B cell (primary cell): ENCODE measurements at regions not wholly inside any gene's neighbourhood (a gene's known extent, or its start where the extent isn't known, plus 50 kb on each side); places are given as distances from the start of the nearest gene placed in this dataset.

Experiments used
- ATAC-seq: fragments of 200-7000 bp; cut with Tn5 transposase; one replicate; pipeline ENCODE4 v1.10.0; 2021; ENCODE audit warnings: low read depth, mild to moderate bottlenecking, moderate number of reproducible peaks, moderate library complexity
- CTCF ChIA-PET: fragments of 350-600 bp; sonication (Branson Sonifier 250); formaldehyde crosslinking; loops from one replicate; lab custom pipeline; 2021; ENCODE audit warnings: antibody characterized with exemption, inconsistent platforms; lab: Charles Lee
- POLR2A ChIA-PET: fragments of 350-600 bp; sonication (Branson Sonifier 250); formaldehyde crosslinking; loops from one replicate; lab custom pipeline; 2021; ENCODE audit warnings: antibody characterized with exemption; lab: Charles Lee
- DNase-seq: peaks from one replicate; pipeline ENCODE4 v3.0.0; 2013
- H2AFZ ChIP-seq: 2 replicates; pipeline ENCODE4 v1.6.1; 2012; ENCODE audit warnings: mild to moderate bottlenecking, low read depth, low read length; ENCODE audit not compliant: insufficient read depth, poor library complexity, severe bottlenecking
- H3K27ac ChIP-seq, 2 donors: 1 replicate in 1 of 2; 2 replicates in 1 of 2; pipeline ENCODE4 v1.5.1; 2012 to 2013; ENCODE audit warnings: low read length in 2 of 2, mild to moderate bottlenecking in 2 of 2, moderate library complexity in 1 of 2
- H3K27me3 ChIP-seq, 4 experiments: fragments of 200-600 bp in 1 of 4; sonication (generic) in 1 of 4; replicated peaks in 1 of 4; 1 replicate in 2 of 4; 2 replicates in 2 of 4; pipeline versions ENCODE4 v1.6.1 to v1.7.0; 2013 to 2016; ENCODE audit warnings: low read length in 3 of 4, mild to moderate bottlenecking in 2 of 4, mixed read lengths in 1 of 4, moderate library complexity in 1 of 4; ENCODE audit not compliant: insufficient read depth in 4 of 4, control insufficient read depth in 3 of 4; ENCODE audit errors: control extremely low read depth in 1 of 4
- H3K36me3 ChIP-seq, 2 experiments: replicated peaks in 1 of 2; 1 replicate in 1 of 2; 2 replicates in 1 of 2; pipeline versions ENCODE4 v1.6.1 to v1.7.1; 2013; ENCODE audit warnings: low read length in 1 of 2; ENCODE audit not compliant: insufficient read depth in 2 of 2, control insufficient read depth in 1 of 2; ENCODE audit errors: control extremely low read depth in 1 of 2, extremely low read depth in 1 of 2
- H3K4me1 ChIP-seq, 2 donors: fragments of 200-600 bp in 1 of 2; sonication (generic) in 1 of 2; 1 replicate in 1 of 2; 2 replicates in 1 of 2; pipeline versions ENCODE4 v1.5.1 to v1.6.1; 2013 to 2017; ENCODE audit warnings: low read length in 2 of 2; ENCODE audit not compliant: control insufficient read depth in 2 of 2, insufficient read depth in 2 of 2
- H3K4me2 ChIP-seq: replicated peaks from 2 replicates; pipeline ENCODE3; 2012; ENCODE audit warnings: mild to moderate bottlenecking, low read depth, low read length; ENCODE audit not compliant: poor library complexity, severe bottlenecking
- H3K4me3 ChIP-seq, 5 experiments: fragments of 200-600 bp in 1 of 5; sonication (generic) in 1 of 5; 1 replicate in 3 of 5; 2 replicates in 2 of 5; pipeline versions ENCODE4 v1.5.1 to v1.7.0; 2011 to 2016; ENCODE audit warnings: low read length in 4 of 5, mild to moderate bottlenecking in 4 of 5, low read depth in 2 of 5, control low read depth in 1 of 5, moderate library complexity in 1 of 5; ENCODE audit not compliant: insufficient read depth in 1 of 5; ENCODE audit errors: control extremely low read depth in 1 of 5, extremely low read depth in 1 of 5
- H3K79me2 ChIP-seq: fragments of 200-600 bp; sonication (generic); one replicate; pipeline ENCODE4 v1.6.0; 2016; ENCODE audit warnings: low read length; ENCODE audit not compliant: control insufficient read depth, insufficient read depth
- H3K9ac ChIP-seq: fragments of 200-600 bp; sonication (generic); 2 replicates; pipeline ENCODE4 v1.6.1; 2017; ENCODE audit warnings: mild to moderate bottlenecking, low read length, moderate library complexity
- H3K9me3 ChIP-seq, 3 donors: one replicate each; pipeline versions ENCODE4 v1.6.1 to v1.7.1; 2013; ENCODE audit warnings: low read length in 2 of 3; ENCODE audit not compliant: control insufficient read depth in 2 of 3, insufficient read depth in 1 of 3; ENCODE audit errors: control extremely low read depth in 1 of 3
- H4K20me1 ChIP-seq: 2 replicates; pipeline ENCODE4 v1.6.0; 2012; ENCODE audit warnings: mild to moderate bottlenecking, low read length; ENCODE audit not compliant: insufficient read depth, control insufficient read depth, poor library complexity, severe bottlenecking
- H3K27ac Mint-ChIP-seq: one replicate; pipeline ENCODE4 v1.8.0; 2021; ENCODE audit warnings: mixed read lengths
- H3K27me3 Mint-ChIP-seq: one replicate; pipeline ENCODE4 v1.8.0; 2021; ENCODE audit warnings: mixed read lengths
- H3K4me1 Mint-ChIP-seq: one replicate; pipeline ENCODE4 v1.8.0; 2021; ENCODE audit warnings: mixed read lengths
- H3K4me3 Mint-ChIP-seq: one replicate; pipeline ENCODE4 v1.8.0; 2021; ENCODE audit warnings: mixed read lengths
- H3K9me3 Mint-ChIP-seq: one replicate; pipeline ENCODE4 v1.8.0; 2022; ENCODE audit warnings: mixed read lengths; ENCODE audit not compliant: insufficient read depth
- EZH2 ChIP-seq: IDR thresholded peaks from 2 replicates; pipeline ENCODE4 v1.6.1; 2012; ENCODE audit warnings: borderline replicate concordance, low read depth, mild to moderate bottlenecking, moderate library complexity, low read length; ENCODE audit not compliant: insufficient read depth, poor library complexity, severe bottlenecking
- WGBS: methylation state at CpG from one replicate; pipeline ENCODE4 v1.1.5; 2013; ENCODE audit warnings: missing lambda C conversion rate; ENCODE audit not compliant: insufficient coverage; 5-methylcytosine and 5-hydroxymethylcytosine counted together
- intact Hi-C: fragments of 100-400 bp; cut with micrococcal nuclease; formaldehyde crosslinking; loops from one replicate; pipeline ENCODE4 v1.10.0; 2022
- TF ChIP-seq, protein P1 (sequence below): fragments of 200-600 bp; IDR thresholded peaks from one replicate; pipeline ENCODE4 v1.8.0; 2022; ENCODE audit warnings: antibody characterized with exemption, mild to moderate bottlenecking

- H3K27me3 ChIP-seq = peaks cover 0 to 4% (median 0%) of the 10 kb centered on the region in 4 experiments
- CTCF ChIA-PET = no interaction called here
- WGBS = 21% methylated on average over 4 of the region's 6 CpGs
- H3K36me3 ChIP-seq = no peaks in the 10 kb centered on the region
- Mint-ChIP-seq H3K4me3 (no peak overlapping the region), H3K27me3 (peaks cover 25% of the 10 kb centered on the region), H3K4me1 (peaks cover 20% of the 10 kb centered on the region), H3K9me3 (no peaks in the 10 kb centered on the region), H3K27ac (no peak overlapping the region)
- H3K9me3 ChIP-seq = no peaks in the 10 kb centered on the region
- intact Hi-C loops = no loop called here
- no peak overlapping the region for H2AFZ ChIP-seq
- no peak for DNase-seq
- no peak for TF ChIP-seq EZH2
- TF ChIP-seq, protein P1, sequence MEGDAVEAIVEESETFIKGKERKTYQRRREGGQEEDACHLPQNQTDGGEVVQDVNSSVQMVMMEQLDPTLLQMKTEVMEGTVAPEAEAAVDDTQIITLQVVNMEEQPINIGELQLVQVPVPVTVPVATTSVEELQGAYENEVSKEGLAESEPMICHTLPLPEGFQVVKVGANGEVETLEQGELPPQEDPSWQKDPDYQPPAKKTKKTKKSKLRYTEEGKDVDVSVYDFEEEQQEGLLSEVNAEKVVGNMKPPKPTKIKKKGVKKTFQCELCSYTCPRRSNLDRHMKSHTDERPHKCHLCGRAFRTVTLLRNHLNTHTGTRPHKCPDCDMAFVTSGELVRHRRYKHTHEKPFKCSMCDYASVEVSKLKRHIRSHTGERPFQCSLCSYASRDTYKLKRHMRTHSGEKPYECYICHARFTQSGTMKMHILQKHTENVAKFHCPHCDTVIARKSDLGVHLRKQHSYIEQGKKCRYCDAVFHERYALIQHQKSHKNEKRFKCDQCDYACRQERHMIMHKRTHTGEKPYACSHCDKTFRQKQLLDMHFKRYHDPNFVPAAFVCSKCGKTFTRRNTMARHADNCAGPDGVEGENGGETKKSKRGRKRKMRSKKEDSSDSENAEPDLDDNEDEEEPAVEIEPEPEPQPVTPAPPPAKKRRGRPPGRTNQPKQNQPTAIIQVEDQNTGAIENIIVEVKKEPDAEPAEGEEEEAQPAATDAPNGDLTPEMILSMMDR = no peak
- H3K79me2 ChIP-seq = no peaks in the 10 kb centered on the region
- H3K9ac ChIP-seq = no peak overlapping the region
- H3K4me2 ChIP-seq = no peak overlapping the region
- no peak overlapping the region for H3K27ac ChIP-seq
- peaks cover 10% of the 10 kb centered on the region in 2 donors for H3K4me1 ChIP-seq
- H4K20me1 ChIP-seq = no peaks in the 10 kb centered on the region
- no peak for ATAC-seq
- POLR2A ChIA-PET = no interaction called here
- no peak overlapping the region for H3K4me3 ChIP-seq
Observed at GRCh38 chr21:35504277-35504676, 455.2 kb upstream of the RUNX1 start.

DNA sequence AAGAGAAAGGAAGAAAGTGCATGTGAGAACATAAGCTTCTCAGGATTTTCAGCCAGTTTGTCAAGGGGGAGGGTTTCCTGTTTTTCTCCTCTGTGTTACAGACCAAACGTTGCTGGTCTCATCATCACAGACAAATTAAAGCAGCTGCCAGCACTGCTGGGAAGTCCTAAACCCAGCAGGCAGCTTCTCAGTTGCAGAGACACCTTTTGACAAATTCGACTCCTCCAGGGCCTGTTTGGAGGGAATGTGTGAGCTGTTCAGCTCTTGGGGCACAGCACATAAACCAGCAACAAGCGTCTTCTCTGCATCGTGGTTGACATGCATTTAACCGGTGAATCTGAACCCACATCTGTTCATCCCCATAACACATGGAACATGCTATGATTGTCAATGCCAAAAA, 454.6 kb upstream of the RUNX1 start:
- WGBS = 13% methylated on average over 3 of the region's 5 CpGs
- POLR2A ChIA-PET = no interaction called here
- H3K27me3 Mint-ChIP-seq = peaks cover 21% of the 10 kb centered on the region
- H3K9me3 Mint-ChIP-seq = no peaks in the 10 kb centered on the region
- no peak overlapping the region for H3K4me3 ChIP-seq
- no peak overlapping the region for H3K27ac Mint-ChIP-seq
- H3K4me1 ChIP-seq = peaks cover 6 to 10% of the 10 kb centered on the region in 2 donors
- H3K79me2 ChIP-seq = no peaks in the 10 kb centered on the region
- H3K9me3 ChIP-seq = no peaks in the 10 kb centered on the region
- H3K36me3 ChIP-seq = no peaks in the 10 kb centered on the region
- ATAC-seq (no peak), DNase-seq (no peak)
- peak overlapping the region; percentile 52 for H2AFZ ChIP-seq
- intact Hi-C loops = no loop called here
- peaks cover 14% of the 10 kb centered on the region for H3K4me1 Mint-ChIP-seq
- peaks cover 0 to 4% (median 0%) of the 10 kb centered on the region in 4 experiments for H3K27me3 ChIP-seq
- H3K27ac ChIP-seq = no peak overlapping the region
- no peak overlapping the region for H3K4me3 Mint-ChIP-seq
- peak overlapping the region; percentile 33 for H3K4me2 ChIP-seq
- CTCF ChIA-PET = no interaction called here
- no peaks in the 10 kb centered on the region for H4K20me1 ChIP-seq
- no peak for TF ChIP-seq EZH2
- TF ChIP-seq, protein P1 = no peak
- H3K9ac ChIP-seq = no peak overlapping the region
